Fibroblast of upper back skin (primary cell): ENCODE measurements at regions not wholly inside any gene's neighbourhood (a gene's known extent, or its start where the extent isn't known, plus 50 kb on each side); places are given as distances from the start of the nearest gene placed in this dataset.

Source experiments
- DNase-seq: peaks from one replicate; pipeline ENCODE4 v3.0.0-alpha.2; 2013

- DNase-seq, result no peak
These were observed 64.6 kb upstream of the PIM1 start for GRCh38 chr6:37105148-37106050.

- DNase-seq, result no peak
These were observed 63.9 kb upstream of the PIM1 start for GRCh38 chr6:37106051-37106363.

GRCh38 chr6:37106554-37106953, 63.4 kb upstream of the PIM1 start:
- no peak for DNase-seq

- DNase-seq, result no peak
These were observed 62.9 kb upstream of the PIM1 start for GRCh38 chr6:37106982-37107491.

- DNase-seq, result no peak
These were observed 60.0 kb upstream of the PIM1 start for GRCh38 chr6:37109714-37110499.

- DNase-seq, result no peak
These were observed 59.2 kb upstream of the PIM1 start for GRCh38 chr6:37110500-37111461.

GRCh38 chr6:37113976-37114375, 56.0 kb upstream of the PIM1 start:
- DNase-seq, result no peak

- DNase-seq, result no peak
These were observed 55.3 kb upstream of the PIM1 start for GRCh38 chr6:37114612-37115011.

- peak; percentile 80 for DNase-seq
These were observed 54.6 kb upstream of the PIM1 start for GRCh38 chr6:37115236-37115895.

- DNase-seq, result no peak
These were observed 53.6 kb upstream of the PIM1 start for GRCh38 chr6:37116326-37116725.

- no peak for DNase-seq
These were observed 50.5 kb upstream of the PIM1 start for GRCh38 chr6:37119387-37119886.
